CD14-positive monocyte (primary cell): ENCODE measurements at regions not wholly inside any gene's neighbourhood (a gene's known extent, or its start where the extent isn't known, plus 50 kb on each side); places are given as distances from the start of the nearest gene placed in this dataset.

Experiments used
- DNase-seq, 3 donors: peaks; one replicate each; pipeline ENCODE4 v3.0.0-alpha.2; 2011 to 2022
- H2AFZ ChIP-seq: 2 replicates; pipeline ENCODE4 v1.6.0; 2012; ENCODE audit warnings: mild to moderate bottlenecking, low read depth, low read length, inconsistent platforms; ENCODE audit not compliant: insufficient read depth, poor library complexity, severe bottlenecking
- H3K27ac ChIP-seq, 2 donors: 1 replicate in 1 of 2; 2 replicates in 1 of 2; pipeline ENCODE4 v1.5.1; 2012 to 2013; ENCODE audit warnings: low read length in 2 of 2, control low read depth in 1 of 2, inconsistent platforms in 1 of 2, low read depth in 1 of 2, mild to moderate bottlenecking in 1 of 2
- H3K27me3 ChIP-seq, 2 donors: one replicate each; pipeline versions ENCODE4 v1.6.0 to v1.6.1; 2011 to 2013; ENCODE audit warnings: low read length in 2 of 2; ENCODE audit not compliant: control insufficient read depth in 2 of 2, insufficient read depth in 2 of 2
- H3K36me3 ChIP-seq, 2 donors: replicated peaks in 1 of 2; 1 replicate in 1 of 2; 2 replicates in 1 of 2; pipeline versions ENCODE4 v1.5.1 to v1.6.1; 2012 to 2013; ENCODE audit warnings: low read length in 2 of 2, control low read depth in 1 of 2, inconsistent platforms in 1 of 2, mild to moderate bottlenecking in 1 of 2; ENCODE audit not compliant: insufficient read depth in 2 of 2, control insufficient read depth in 1 of 2
- H3K4me1 ChIP-seq, 2 donors: 1 replicate in 1 of 2; 2 replicates in 1 of 2; pipeline versions ENCODE4 v1.5.1 to v1.6.1; 2012 to 2013; ENCODE audit warnings: low read length in 2 of 2, control low read depth in 1 of 2, inconsistent platforms in 1 of 2, mild to moderate bottlenecking in 1 of 2, moderate library complexity in 1 of 2; ENCODE audit not compliant: insufficient read depth in 2 of 2, control insufficient read depth in 1 of 2
- H3K4me2 ChIP-seq: replicated peaks from 2 replicates; pipeline ENCODE3; 2012; ENCODE audit warnings: low read length, moderate library complexity, mild to moderate bottlenecking; ENCODE audit not compliant: poor library complexity, severe bottlenecking; ENCODE audit errors: extremely low read depth
- H3K4me3 ChIP-seq, 3 experiments: fragments of 200-600 bp in 1 of 3; sonication (generic) in 1 of 3; replicated peaks in 1 of 3; 1 replicate in 2 of 3; 2 replicates in 1 of 3; pipeline ENCODE4 v1.5.1; 2011 to 2013; ENCODE audit warnings: low read length in 3 of 3, mild to moderate bottlenecking in 3 of 3, control low read depth in 2 of 3, low read depth in 2 of 3, inconsistent platforms in 1 of 3, moderate library complexity in 1 of 3
- H3K79me2 ChIP-seq: 2 replicates; pipeline ENCODE4 v1.6.0; 2012; ENCODE audit warnings: mild to moderate bottlenecking, control low read depth, inconsistent platforms, low read length, moderate library complexity; ENCODE audit not compliant: insufficient read depth
- H3K9ac ChIP-seq: 2 replicates; pipeline ENCODE4 v1.6.0; 2017; ENCODE audit warnings: low read length, mild to moderate bottlenecking; ENCODE audit not compliant: insufficient read depth, poor library complexity, severe bottlenecking
- H3K9me3 ChIP-seq, 2 donors: replicated peaks in 1 of 2; 1 replicate in 1 of 2; 2 replicates in 1 of 2; pipeline versions ENCODE4 v1.5.1 to v1.6.1; 2012 to 2013; ENCODE audit warnings: low read length in 2 of 2, control low read depth in 1 of 2; ENCODE audit not compliant: control insufficient read depth in 1 of 2, insufficient read depth in 1 of 2
- H4K20me1 ChIP-seq: 2 replicates; pipeline ENCODE4 v1.6.0; 2012; ENCODE audit warnings: mild to moderate bottlenecking, low read length, control low read depth, moderate library complexity; ENCODE audit not compliant: insufficient read depth
- H3K27ac Mint-ChIP-seq, 7 donors: one replicate each; pipeline ENCODE4 v1.8.0; 2020; ENCODE audit warnings: mild to moderate bottlenecking in 7 of 7, mixed read lengths in 7 of 7, moderate library complexity in 6 of 7, inconsistent platforms in 2 of 7
- H3K27me3 Mint-ChIP-seq, 3 donors: one replicate each; pipeline ENCODE4 v1.8.0; 2021 to 2022; ENCODE audit warnings: low read depth in 3 of 3, mild to moderate bottlenecking in 3 of 3, mixed read lengths in 3 of 3, moderate library complexity in 3 of 3, inconsistent platforms in 1 of 3
- H3K36me3 Mint-ChIP-seq, 2 donors: one replicate each; pipeline ENCODE4 v1.8.0; 2020; ENCODE audit warnings: mixed read lengths in 2 of 2, inconsistent platforms in 1 of 2, mild to moderate bottlenecking in 1 of 2
- H3K4me1 Mint-ChIP-seq: one replicate; pipeline ENCODE4 v1.8.0; 2020; ENCODE audit warnings: mild to moderate bottlenecking, mixed read lengths
- H3K4me3 Mint-ChIP-seq, 2 donors: one replicate each; pipeline ENCODE4 v1.8.0; 2020; ENCODE audit warnings: mild to moderate bottlenecking in 2 of 2, mixed read lengths in 2 of 2, moderate library complexity in 1 of 2
- H3K9me3 Mint-ChIP-seq, 7 donors: one replicate each; pipeline ENCODE4 v1.8.0; 2020 to 2022; ENCODE audit warnings: mixed read lengths in 7 of 7, mild to moderate bottlenecking in 6 of 7, moderate library complexity in 6 of 7, inconsistent platforms in 2 of 7
- CTCF ChIP-seq: fragments of 200-600 bp; IDR thresholded peaks from one replicate; pipeline ENCODE4 v1.8.0; 2022; ENCODE audit warnings: antibody characterized with exemption, mild to moderate bottlenecking
- WGBS: methylation state at CpG from one replicate; pipeline ENCODE4 v1.1.5; 2013; ENCODE audit warnings: missing lambda C conversion rate; ENCODE audit not compliant: insufficient coverage; 5-methylcytosine and 5-hydroxymethylcytosine counted together
- intact Hi-C, 2 donors: fragments of 100-400 bp; cut with micrococcal nuclease; formaldehyde crosslinking; loops; one replicate each; pipeline versions ENCODE4 v1.15.0 to v1.15.1; 2023

- intact Hi-C loops: loop anchor here in 1 of 2 donors (10.0 kb wide), 1 partner anchor 1361 kb away; no protein-coding TSS in a partner anchor
Measured at GRCh38 chr1:68365709-68366382, 83.9 kb downstream of the RPE65 start.

DNA sequence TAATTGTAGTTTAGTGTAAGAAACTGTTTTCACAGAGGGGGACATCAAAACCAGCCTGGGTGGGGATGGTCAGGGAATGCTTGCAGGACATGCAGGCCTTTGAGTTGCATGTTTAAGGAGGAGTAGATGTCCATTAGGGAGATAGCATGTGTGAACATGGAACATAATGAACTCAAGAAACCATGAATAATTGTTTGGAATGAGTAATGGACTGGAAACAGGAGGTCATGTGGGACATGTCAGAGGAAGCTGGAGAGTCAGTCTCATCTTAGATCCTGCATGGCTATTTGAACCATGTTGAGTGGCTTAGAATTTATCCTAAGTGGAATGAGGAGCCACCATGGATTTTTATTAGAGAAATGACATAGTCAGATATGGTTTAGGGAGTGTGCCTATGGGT, 86.4 kb downstream of the RPE65 start:
- H3K9me3 Mint-ChIP-seq: peaks cover 0 to 3% (median 0%) of the 10 kb centered on the region in 7 donors
- H3K36me3 Mint-ChIP-seq: peaks cover 0 to 2% of the 10 kb centered on the region in 2 donors
- peaks cover 0 to 2% (median 0%) of the 10 kb centered on the region in 3 donors for H3K27me3 Mint-ChIP-seq
- Histone ChIP-seq H3K27ac (no peak overlapping the region), H2AFZ (no peak overlapping the region), H3K79me2 (no peaks in the 10 kb centered on the region), H3K9me3 (no peaks in the 10 kb centered on the region), H3K36me3 (no peaks in the 10 kb centered on the region), H3K27me3 (no peaks in the 10 kb centered on the region), H3K4me3 (no peak overlapping the region), H4K20me1 (no peaks in the 10 kb centered on the region), H3K4me2 (no peak overlapping the region), H3K4me1 (peaks cover 33 to 39% of the 10 kb centered on the region in 2 donors), H3K9ac (no peak overlapping the region)
- peaks cover 37% of the 10 kb centered on the region for H3K4me1 Mint-ChIP-seq
- no peak for TF ChIP-seq CTCF
- H3K4me3 Mint-ChIP-seq: no peak overlapping the region
- intact Hi-C loops: loop anchor here in 1 of 2 donors (10.0 kb wide), 1 partner anchor 1359 kb away; no protein-coding TSS in a partner anchor
- H3K27ac Mint-ChIP-seq: no peak overlapping the region
- DNase-seq: no peak

More at GRCh38 chr1:68365709-68366382, 83.9 kb downstream of the RPE65 start:
- H3K4me1 ChIP-seq: peaks cover 15 to 16% of the 10 kb centered on the region in 2 donors
- H3K27ac ChIP-seq: no peak overlapping the region
- 100% methylated on average over 1 of the region's 1 CpG for WGBS
- Mint-ChIP-seq H3K27ac (no peak overlapping the region), H3K9me3 (peaks cover 0 to 3% (median 0%) of the 10 kb centered on the region in 7 donors), H3K4me1 (peaks cover 16% of the 10 kb centered on the region), H3K36me3 (peaks cover 0 to 2% of the 10 kb centered on the region in 2 donors), H3K4me3 (no peak overlapping the region), H3K27me3 (peaks cover 0 to 2% (median 0%) of the 10 kb centered on the region in 3 donors)
- no peaks in the 10 kb centered on the region for H3K27me3 ChIP-seq
- H3K9me3 ChIP-seq: no peaks in the 10 kb centered on the region
- H2AFZ ChIP-seq: no peak overlapping the region
- H3K36me3 ChIP-seq: no peaks in the 10 kb centered on the region
- no peak overlapping the region for H3K4me3 ChIP-seq
- no peak for DNase-seq
- no peak overlapping the region for H3K4me2 ChIP-seq
- H3K79me2 ChIP-seq: no peaks in the 10 kb centered on the region
- no peaks in the 10 kb centered on the region for H4K20me1 ChIP-seq
- TF ChIP-seq CTCF: no peak
- H3K9ac ChIP-seq: no peak overlapping the region
